HepG2 (cell line): ENCODE measurements at regions not wholly inside any gene's neighbourhood (a gene's known extent, or its start where the extent isn't known, plus 50 kb on each side); places are given as distances from the start of the nearest gene placed in this dataset.
A peak's percentile ranks its signal among the peaks of the same experiment; 100 is the strongest.

ENCODE experiments used
- ATAC-seq: fragments of 200-7000 bp; cut with Tn5 transposase; 3 replicates; pipeline ENCODE4 v1.9.1; 2020; ENCODE audit warnings: mild to moderate bottlenecking, moderate library complexity
- BruUV-seq: library from RNA; stranded (reverse); fragments of 400-500 nt; replicated peaks from 2 replicates; lab custom pipeline; 2021; lab: Mats Ljungman, UMichigan
- CTCF ChIA-PET: fragments of 300-600 bp; formaldehyde crosslinking; extraction: SDS; loops from one replicate; lab custom pipeline; 2021; ENCODE audit warnings: low total read pairs, inconsistent platforms, low intra/inter-chr PET ratio; lab: Yijun Ruan, JAX
- POLR2A ChIA-PET: fragments of 350-600 bp; sonication (Branson Sonifier 250); formaldehyde crosslinking; loops from one replicate; lab custom pipeline; 2020; ENCODE audit warnings: antibody characterized with exemption, inconsistent platforms; lab: Yijun Ruan, JAX
- DNase-seq: peaks from one replicate; pipeline ENCODE4 v3.0.0-alpha.2; 2015; ENCODE audit warnings: low spot score
- FAIRE-seq: peaks from 3 replicates; lab custom pipeline; 2011; peaks lifted over from hg19 to GRCh38; lab: Jason Lieb, UNC
- H2AFZ ChIP-seq: one replicate; pipeline ENCODE4 v1.6.1; 2011; ENCODE audit warnings: low read length, inconsistent platforms
- H3K27ac ChIP-seq: fragments of 300-600 bp; 3 replicates; pipeline ENCODE4 v1.8.0; 2011; ENCODE audit warnings: mixed run types, mild to moderate bottlenecking, mixed read lengths, low read length, inconsistent platforms; ENCODE audit not compliant: insufficient read depth; ENCODE audit errors: extremely low read length
- H3K27me3 ChIP-seq, 2 experiments: fragments of 200-600 bp in 1 of 2; 2 replicates in 1 of 2; 3 replicates in 1 of 2; pipeline versions ENCODE4 v1.6.0 to v1.8.0; 2011; ENCODE audit warnings: low read length in 2 of 2, mild to moderate bottlenecking in 2 of 2, moderate library complexity in 2 of 2, inconsistent platforms in 1 of 2; ENCODE audit not compliant: insufficient read depth in 2 of 2, control insufficient read depth in 1 of 2
- H3K36me3 ChIP-seq, 2 experiments: fragments of 200-600 bp in 1 of 2; replicated peaks in 1 of 2; 2 replicates in 1 of 2; 3 replicates in 1 of 2; pipeline versions ENCODE4 v1.5.1 to v1.8.0; 2011; ENCODE audit warnings: low read length in 2 of 2, inconsistent platforms in 1 of 2; ENCODE audit not compliant: insufficient read depth in 2 of 2, control insufficient read depth in 1 of 2
- H3K4me1 ChIP-seq: 2 replicates; pipeline ENCODE4 v1.5.1; 2012; ENCODE audit warnings: low read length, inconsistent platforms; ENCODE audit not compliant: insufficient read depth
- H3K4me2 ChIP-seq: 2 replicates; pipeline ENCODE4 v1.6.0; 2011; ENCODE audit warnings: low read depth, low read length, inconsistent platforms
- H3K4me3 ChIP-seq, 3 experiments: fragments of 200-600 bp in 1 of 3; sonication (generic), shearing (Covaris generic) in 1 of 3; replicated peaks in 1 of 3; 2 replicates each; pipeline ENCODE4 v1.5.1; 2011 to 2016; ENCODE audit warnings: low read length in 3 of 3, inconsistent platforms in 2 of 3, low read depth in 2 of 3, mild to moderate bottlenecking in 2 of 3, control low read depth in 1 of 3, mixed read lengths in 1 of 3; ENCODE audit not compliant: insufficient read depth in 1 of 3
- H3K79me2 ChIP-seq: one replicate; pipeline ENCODE4 v1.6.1; 2011; ENCODE audit warnings: low read length, inconsistent platforms; ENCODE audit not compliant: insufficient read depth
- H3K9ac ChIP-seq: 2 replicates; pipeline ENCODE4 v1.6.0; 2011; ENCODE audit warnings: mild to moderate bottlenecking, low read depth, low read length, inconsistent platforms; ENCODE audit not compliant: insufficient read depth
- H3K9me3 ChIP-seq: 2 replicates; pipeline ENCODE4 v1.5.1; 2012; ENCODE audit warnings: mild to moderate bottlenecking, low read length
- H4K20me1 ChIP-seq: 2 replicates; pipeline ENCODE4 v1.6.0; 2011; ENCODE audit warnings: inconsistent platforms, mild to moderate bottlenecking, low read length, moderate library complexity; ENCODE audit not compliant: insufficient read depth
- BRF2 ChIP-seq: sonication (generic); formaldehyde crosslinking; IDR thresholded peaks from 2 replicates; pipeline ENCODE4 v1.8.1; 2022; ENCODE audit warnings: mild to moderate bottlenecking, missing genetic modification reagents
- FOXO4 ChIP-seq: sonication (generic); formaldehyde crosslinking; conservative IDR thresholded peaks from 2 replicates; pipeline ENCODE4 v1.8.1; 2023; ENCODE audit warnings: missing genetic modification reagents
- GLMP ChIP-seq: sonication (generic); formaldehyde crosslinking; IDR thresholded peaks from 2 replicates; pipeline ENCODE4 v1.9.0; 2021; ENCODE audit warnings: missing genetic modification reagents, mild to moderate bottlenecking, borderline replicate concordance
- GTF3A ChIP-seq: sonication (generic); formaldehyde crosslinking; conservative IDR thresholded peaks from 2 replicates; pipeline ENCODE4 v1.4.0; 2020; ENCODE audit warnings: mild to moderate bottlenecking, missing genetic modification reagents
- HOXA7 ChIP-seq: sonication (generic); formaldehyde crosslinking; IDR thresholded peaks from 2 replicates; pipeline ENCODE4 v1.8.1; 2022; ENCODE audit warnings: mild to moderate bottlenecking, missing genetic modification reagents, moderate library complexity
- MAFK ChIP-seq, 2 experiments: IDR thresholded peaks in 1 of 2; conservative IDR thresholded peaks in 1 of 2; 2 replicates each; pipeline ENCODE4 v1.6.1; 2011; ENCODE audit warnings: improper control_type of control experiment in 2 of 2, low read length in 2 of 2
- MTF2 ChIP-seq: sonication (generic); formaldehyde crosslinking; IDR thresholded peaks from 2 replicates; pipeline ENCODE4 v1.5.0; 2020; ENCODE audit warnings: missing genetic modification reagents, borderline replicate concordance
- SOX6 ChIP-seq, 2 experiments: fragments of 450-650 bp in 1 of 2; sonication (generic) in 1 of 2; formaldehyde crosslinking in 1 of 2; IDR thresholded peaks; 2 replicates each; pipeline versions ENCODE4 v1.4.0 to v1.6.1; 2017 to 2020; ENCODE audit warnings: antibody characterized with exemption in 1 of 2, mild to moderate bottlenecking in 1 of 2, missing genetic modification reagents in 1 of 2
- ZC3H13 ChIP-seq: sonication (generic); formaldehyde crosslinking; IDR thresholded peaks from 2 replicates; pipeline ENCODE4 v1.8.1; 2023; ENCODE audit warnings: mild to moderate bottlenecking, missing genetic modification reagents, moderate library complexity
- ZNF232 ChIP-seq: sonication (generic); formaldehyde crosslinking; IDR thresholded peaks from 2 replicates; pipeline ENCODE4 v1.4.0; 2020; ENCODE audit warnings: missing genetic modification reagents, borderline replicate concordance
- ZNF329 ChIP-seq: sonication (generic); formaldehyde crosslinking; IDR thresholded peaks from 2 replicates; pipeline ENCODE4 v1.9.0; 2021; ENCODE audit warnings: low read depth, mild to moderate bottlenecking, missing genetic modification reagents
- ZNF652 ChIP-seq: IDR thresholded peaks from 2 replicates; pipeline ENCODE4 v1.6.1; 2016; ENCODE audit warnings: low read depth, borderline replicate concordance
- ZNF772 ChIP-seq: sonication (generic); formaldehyde crosslinking; IDR thresholded peaks from 2 replicates; pipeline ENCODE4 v1.5.0; 2020; ENCODE audit warnings: mild to moderate bottlenecking, missing genetic modification reagents
- ZUFSP ChIP-seq: sonication (generic); formaldehyde crosslinking; IDR thresholded peaks from 2 replicates; pipeline ENCODE4 v1.9.0; 2021; ENCODE audit warnings: missing genetic modification reagents, mild to moderate bottlenecking, borderline replicate concordance
- WGBS: methylation state at CpG from one replicate; pipeline ENCODE4 v1.1.6; 2017; ENCODE audit warnings: low lambda C conversion rate; 5-methylcytosine and 5-hydroxymethylcytosine counted together
- in situ Hi-C: cut with HindIII; loops from 2 replicates; pipeline ENCODE4 v1.10.0; 2017; ENCODE audit warnings: low pct_unique_long_range_greater_than_20kb; ENCODE audit not compliant: extremely low pct_ligation_motif_present
- intact Hi-C: fragments of 100-400 bp; cut with micrococcal nuclease; formaldehyde crosslinking; loops from one replicate; pipeline ENCODE4 v1.10.0; 2022; ENCODE audit not compliant: unreplicated experiment

GRCh38 chr10:47070541-47070940 is 159.3 kb downstream of the PTPN20 start:
- Histone ChIP-seq H3K9ac (no peak overlapping the region), H3K27ac (no peak overlapping the region), H3K9me3 (no peaks in the 10 kb centered on the region), H3K27me3 (peaks cover 0 to 23% of the 10 kb centered on the region in 2 experiments; a peak in 2 of 5 replicates), H3K4me2 (no peak overlapping the region), H3K4me3 (no peak overlapping the region), H3K79me2 (no peaks in the 10 kb centered on the region), H3K4me1 (no peaks in the 10 kb centered on the region), H3K36me3 (no peaks in the 10 kb centered on the region), H2AFZ (no peak overlapping the region), H4K20me1 (no peaks in the 10 kb centered on the region)
- intact Hi-C loops (no loop called here), in situ Hi-C loops (no loop called here)
- FAIRE-seq (no peak), DNase-seq (no peak), ATAC-seq (no peak)
- TF ChIP-seq MAFK (conservative IDR thresholded peaks at IDR 0.05 in 1 of 2, IDR thresholded peaks at IDR 0.05 in 1 of 2; ENCODE audit: low read length in 2 of 2): 0 out of 4 replicates have a peak, but pooled peaks of 1 of the 2 experiments have one; percentile 6
- no peak for TF ChIP-seq MTF2 (CRISPR knock-in tag)
- TF ChIP-seq ZC3H13 (CRISPR knock-in tag): no peak
- CTCF ChIA-PET: no interaction called here
- POLR2A ChIA-PET: no interaction called here
- 0% methylated on average over 3 of the region's 3 CpGs for WGBS
- BruUV-seq: no TSS peak

DNA sequence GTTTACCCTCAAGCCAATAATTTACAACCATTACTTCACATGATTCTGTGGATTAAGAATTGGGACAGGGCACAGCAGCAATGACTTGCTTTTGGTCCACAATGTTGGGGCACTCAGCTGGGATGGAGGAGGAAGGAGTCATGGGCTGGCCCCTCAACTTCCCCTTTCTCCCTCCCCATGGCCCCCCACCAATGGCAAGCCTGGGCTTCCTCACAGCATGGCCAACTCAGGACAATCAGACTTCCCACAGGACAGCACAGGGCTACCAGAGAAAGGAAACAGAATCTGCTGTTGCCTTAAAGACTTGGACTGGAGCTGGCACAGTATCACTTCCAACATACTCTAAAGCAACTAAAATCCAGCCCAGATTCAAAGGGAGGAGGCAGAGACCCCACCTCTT is 160.7 kb downstream of the PTPN20 start:
- H3K4me3 ChIP-seq: no peak overlapping the region
- no peaks in the 10 kb centered on the region for H4K20me1 ChIP-seq
- H3K9ac ChIP-seq: no peak overlapping the region
- H3K9me3 ChIP-seq: no peaks in the 10 kb centered on the region
- peaks cover 1 to 35% of the 10 kb centered on the region in 2 experiments; a peak in 3 of 5 replicates for H3K27me3 ChIP-seq
- no peak overlapping the region for H3K27ac ChIP-seq
- H3K4me1 ChIP-seq: no peaks in the 10 kb centered on the region
- TF ChIP-seq ZUFSP: no peak
- no peak for TF ChIP-seq SOX6 (IDR thresholded peaks at IDR 0.05)
- no peak for TF ChIP-seq SOX6 (CRISPR knock-in tag; IDR thresholded peaks at IDR 0.05)
- TF ChIP-seq BRF2 (CRISPR knock-in tag): no peak
- TF ChIP-seq GTF3A (CRISPR knock-in tag): no peak
- no peak for TF ChIP-seq FOXO4 (CRISPR knock-in tag)
- TF ChIP-seq ZNF652: no peak
- no peak for TF ChIP-seq ZNF772 (CRISPR knock-in tag)
- no peak for TF ChIP-seq HOXA7 (CRISPR knock-in tag)
- no peak for TF ChIP-seq GLMP (CRISPR knock-in tag)
- TF ChIP-seq ZNF329 (CRISPR knock-in tag): no peak
- TF ChIP-seq ZNF232 (CRISPR knock-in tag): no peak
- no peak for DNase-seq
- no peaks in the 10 kb centered on the region for H3K36me3 ChIP-seq
- in situ Hi-C loops (no loop called here), intact Hi-C loops (no loop called here)
- H3K4me2 ChIP-seq: no peak overlapping the region
- ChIA-PET CTCF (no interaction called here), POLR2A (no interaction called here)
- no peak for FAIRE-seq
- H3K79me2 ChIP-seq: no peaks in the 10 kb centered on the region
- ATAC-seq: no peak
- BruUV-seq: no TSS peak
- no peak overlapping the region for H2AFZ ChIP-seq
